ENCODE measurements at regions not wholly inside any gene's neighbourhood (a gene's known extent, or its start where the extent isn't known, plus 50 kb on each side); places are given as distances from the start of the nearest gene placed in this dataset.
A peak's percentile ranks its signal among the peaks of the same experiment; 100 is the strongest.

GRCh38 chr14:89660166-89660565 is 243.1 kb upstream of the FOXN3 start:
- H3K4me3 ChIP-seq: no peak overlapping the region
- intact Hi-C loops (cut with DNase I): no loop called here
- DNase-seq (peak in 1 of 4 donors; percentile 52), ATAC-seq (peak; percentile 25)
- no peak for TF ChIP-seq CTCF (IDR thresholded peaks at IDR 0.05)
- H3K36me3 ChIP-seq: no peaks in the 10 kb centered on the region
- no peak overlapping the region for H3K27ac ChIP-seq
- no peaks in the 10 kb centered on the region for H3K27me3 ChIP-seq
- no peaks in the 10 kb centered on the region for H3K4me1 ChIP-seq
- H3K9me3 ChIP-seq: peaks cover 0 to 5% of the 10 kb centered on the region in 2 donors

DNA sequence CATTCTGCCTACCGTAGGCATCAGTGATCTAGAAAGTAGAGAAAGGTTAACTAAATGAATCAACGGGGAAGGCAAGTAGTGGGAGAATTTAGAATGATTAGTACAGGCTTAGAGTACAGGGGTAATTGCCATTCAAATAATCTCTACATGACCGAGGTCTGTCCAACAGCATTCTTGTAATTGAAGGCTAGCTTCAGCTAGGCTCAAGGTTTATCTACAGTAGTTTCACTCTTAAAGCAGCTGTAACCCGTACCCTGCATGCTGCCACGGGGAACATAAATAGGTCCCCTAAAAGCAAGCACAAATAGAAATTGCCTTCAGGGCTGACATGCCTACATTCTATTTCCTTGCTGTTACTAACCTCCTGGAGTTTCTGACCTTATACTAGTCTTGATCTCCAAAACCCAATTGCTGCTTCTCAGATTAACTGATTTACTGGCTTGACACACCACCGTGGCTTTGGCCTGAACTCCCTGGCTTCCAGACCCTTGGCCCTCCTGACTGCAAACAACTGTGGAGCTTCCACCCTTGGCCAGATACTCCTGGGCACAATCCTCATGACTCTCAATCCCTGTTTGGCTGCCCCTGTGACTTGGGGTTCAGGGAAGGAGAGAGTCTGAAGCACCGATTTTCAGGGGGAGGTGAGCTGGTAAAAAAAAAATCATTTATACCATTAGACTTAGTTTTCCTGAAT is 242.1 kb upstream of the FOXN3 start:
- Histone ChIP-seq H3K27ac (no peak overlapping the region), H3K36me3 (no peaks in the 10 kb centered on the region), H3K4me3 (no peak overlapping the region), H3K9me3 (peaks cover 0 to 5% of the 10 kb centered on the region in 2 donors), H3K4me1 (no peaks in the 10 kb centered on the region), H3K27me3 (no peaks in the 10 kb centered on the region)
- ATAC-seq (no peak), DNase-seq (no peak)
- TF ChIP-seq CTCF (IDR thresholded peaks at IDR 0.05): no peak
- intact Hi-C loops (cut with DNase I): no loop called here

- Histone ChIP-seq H3K36me3 (no peaks in the 10 kb centered on the region), H3K27ac (no peak overlapping the region), H3K27me3 (no peaks in the 10 kb centered on the region), H3K9me3 (peaks cover 0 to 5% of the 10 kb centered on the region in 2 donors), H3K4me1 (no peaks in the 10 kb centered on the region), H3K4me3 (no peak overlapping the region)
- intact Hi-C loops (cut with DNase I): no loop called here
- no peak for DNase-seq
- no peak for TF ChIP-seq CTCF (IDR thresholded peaks at IDR 0.05)
- ATAC-seq: no peak
Measured at GRCh38 chr14:89657014-89657413, 240.0 kb upstream of the FOXN3 start.

DNA sequence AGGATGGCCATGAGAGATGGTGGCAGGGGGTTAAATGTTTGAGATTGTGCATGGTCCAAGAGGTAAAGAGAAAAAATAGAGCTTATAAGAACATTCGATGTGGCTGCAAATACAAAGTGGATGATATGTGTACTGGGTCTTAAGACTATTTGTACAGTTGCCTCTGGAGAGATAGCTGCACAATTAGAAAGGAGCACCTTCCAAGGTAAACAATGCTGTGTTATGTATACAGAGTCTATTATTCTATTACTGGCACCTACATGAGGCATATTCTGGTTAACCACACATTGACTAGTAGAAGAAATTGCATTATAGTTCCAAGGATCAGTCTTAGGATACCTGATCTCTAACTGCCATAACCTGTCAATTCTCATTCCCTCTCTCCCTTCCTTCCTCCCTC is 238.0 kb upstream of the FOXN3 start:
- Histone ChIP-seq H3K27ac (no peak overlapping the region), H3K36me3 (no peaks in the 10 kb centered on the region), H3K4me3 (no peak overlapping the region), H3K4me1 (no peaks in the 10 kb centered on the region), H3K9me3 (peaks cover 0 to 5% of the 10 kb centered on the region in 2 donors), H3K27me3 (no peaks in the 10 kb centered on the region)
- DNase-seq (no peak), ATAC-seq (no peak)
- TF ChIP-seq CTCF (IDR thresholded peaks at IDR 0.05): no peak
- intact Hi-C loops (cut with DNase I): no loop called here

GRCh38 chr14:89652352-89652751 is 235.3 kb upstream of the FOXN3 start:
- H3K27me3 ChIP-seq: no peaks in the 10 kb centered on the region
- no peak for TF ChIP-seq CTCF (IDR thresholded peaks at IDR 0.05)
- peaks cover 0 to 5% of the 10 kb centered on the region in 2 donors for H3K9me3 ChIP-seq
- no peaks in the 10 kb centered on the region for H3K36me3 ChIP-seq
- no peak overlapping the region for H3K27ac ChIP-seq
- H3K4me1 ChIP-seq: no peaks in the 10 kb centered on the region
- intact Hi-C loops (cut with DNase I): no loop called here
- DNase-seq (no peak), ATAC-seq (no peak)
- H3K4me3 ChIP-seq: no peak overlapping the region

Measured in left lung (tissue), 4 donors.